ENCODE measurements at regions not wholly inside any gene's neighbourhood (a gene's known extent, or its start where the extent isn't known, plus 50 kb on each side); places are given as distances from the start of the nearest gene placed in this dataset.

DNA sequence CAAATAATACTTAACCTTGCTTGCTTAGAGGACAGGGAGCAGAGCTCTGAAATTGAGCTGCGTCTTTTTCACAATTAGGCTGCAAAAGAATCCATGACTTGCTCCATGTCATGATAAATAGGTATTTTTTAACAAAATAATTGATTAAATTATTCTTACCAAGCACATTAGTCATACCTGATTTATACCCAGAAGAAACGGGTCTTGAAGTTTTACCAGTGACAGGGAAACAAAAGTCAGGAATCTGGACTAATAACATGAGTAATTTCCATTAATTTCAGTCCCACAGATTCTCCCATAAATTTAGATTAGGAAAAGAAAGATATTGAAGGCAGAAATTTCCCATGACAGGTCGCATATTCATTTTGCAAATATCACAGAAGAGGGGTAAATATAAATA lies 85.0 kb upstream of the BMP5 start:
- DNase-seq: no peak

DNA sequence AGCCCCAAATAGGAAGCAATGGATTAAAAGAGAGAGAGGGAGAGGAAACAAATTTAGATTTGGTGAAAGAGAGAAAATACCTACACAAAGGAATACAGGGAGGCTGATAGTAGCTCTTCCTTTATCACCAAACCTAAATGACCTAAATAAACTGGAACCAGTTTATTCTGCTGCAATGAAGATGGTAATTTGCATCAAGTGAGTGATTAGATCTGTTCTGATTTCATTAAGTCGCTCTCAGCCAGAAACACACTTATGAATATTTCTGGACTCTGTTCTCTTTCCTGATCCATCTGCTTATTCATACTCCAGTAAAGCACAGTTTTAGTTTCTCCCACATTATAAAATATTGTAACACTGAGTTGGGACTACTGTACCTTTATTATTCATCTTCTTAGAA lies 83.4 kb upstream of the BMP5 start:
- Mint-ChIP-seq H3K4me3 (no peak overlapping the region), H3K4me1 (ENCODE audit: low read depth) (peaks cover 6% of the 10 kb centered on the region), H3K9me3 (no peaks in the 10 kb centered on the region), H3K27me3 (ENCODE audit: insufficient read depth) (peaks cover 3% of the 10 kb centered on the region; the same call in 1 of the 2 replicates), H3K27ac (no peak overlapping the region), H3K36me3 (ENCODE audit: low read depth) (no peaks in the 10 kb centered on the region)
- no peak for DNase-seq
- TF ChIP-seq, protein P1, sequence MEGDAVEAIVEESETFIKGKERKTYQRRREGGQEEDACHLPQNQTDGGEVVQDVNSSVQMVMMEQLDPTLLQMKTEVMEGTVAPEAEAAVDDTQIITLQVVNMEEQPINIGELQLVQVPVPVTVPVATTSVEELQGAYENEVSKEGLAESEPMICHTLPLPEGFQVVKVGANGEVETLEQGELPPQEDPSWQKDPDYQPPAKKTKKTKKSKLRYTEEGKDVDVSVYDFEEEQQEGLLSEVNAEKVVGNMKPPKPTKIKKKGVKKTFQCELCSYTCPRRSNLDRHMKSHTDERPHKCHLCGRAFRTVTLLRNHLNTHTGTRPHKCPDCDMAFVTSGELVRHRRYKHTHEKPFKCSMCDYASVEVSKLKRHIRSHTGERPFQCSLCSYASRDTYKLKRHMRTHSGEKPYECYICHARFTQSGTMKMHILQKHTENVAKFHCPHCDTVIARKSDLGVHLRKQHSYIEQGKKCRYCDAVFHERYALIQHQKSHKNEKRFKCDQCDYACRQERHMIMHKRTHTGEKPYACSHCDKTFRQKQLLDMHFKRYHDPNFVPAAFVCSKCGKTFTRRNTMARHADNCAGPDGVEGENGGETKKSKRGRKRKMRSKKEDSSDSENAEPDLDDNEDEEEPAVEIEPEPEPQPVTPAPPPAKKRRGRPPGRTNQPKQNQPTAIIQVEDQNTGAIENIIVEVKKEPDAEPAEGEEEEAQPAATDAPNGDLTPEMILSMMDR (IDR thresholded peaks at IDR 0.05): no peak

More for the DNA sequence above, 85.0 kb upstream of the BMP5 start:
- Mint-ChIP-seq H3K27me3 (ENCODE audit: insufficient read depth) (peaks cover 9% of the 10 kb centered on the region), H3K27ac (no peak overlapping the region), H3K9me3 (no peaks in the 10 kb centered on the region), H3K4me1 (ENCODE audit: low read depth) (peaks cover 6% of the 10 kb centered on the region), H3K4me3 (no peak overlapping the region), H3K36me3 (ENCODE audit: low read depth) (no peaks in the 10 kb centered on the region)
- TF ChIP-seq, protein P1 (IDR thresholded peaks at IDR 0.05): no peak

- peaks cover 3% of the 10 kb centered on the region; the same call in 1 of the 2 replicates for H3K27me3 Mint-ChIP-seq (ENCODE audit: insufficient read depth)
- H3K9me3 Mint-ChIP-seq: no peaks in the 10 kb centered on the region
- no peak overlapping the region for H3K27ac Mint-ChIP-seq
- peaks cover 6% of the 10 kb centered on the region for H3K4me1 Mint-ChIP-seq (ENCODE audit: low read depth)
- no peak overlapping the region for H3K4me3 Mint-ChIP-seq
- peak; percentile 7 for DNase-seq
- TF ChIP-seq, protein P1 (IDR thresholded peaks at IDR 0.05): no peak
- H3K36me3 Mint-ChIP-seq (ENCODE audit: low read depth): no peaks in the 10 kb centered on the region
Measured at GRCh38 chr6:55957961-55958422, 82.6 kb upstream of the BMP5 start.

DNA sequence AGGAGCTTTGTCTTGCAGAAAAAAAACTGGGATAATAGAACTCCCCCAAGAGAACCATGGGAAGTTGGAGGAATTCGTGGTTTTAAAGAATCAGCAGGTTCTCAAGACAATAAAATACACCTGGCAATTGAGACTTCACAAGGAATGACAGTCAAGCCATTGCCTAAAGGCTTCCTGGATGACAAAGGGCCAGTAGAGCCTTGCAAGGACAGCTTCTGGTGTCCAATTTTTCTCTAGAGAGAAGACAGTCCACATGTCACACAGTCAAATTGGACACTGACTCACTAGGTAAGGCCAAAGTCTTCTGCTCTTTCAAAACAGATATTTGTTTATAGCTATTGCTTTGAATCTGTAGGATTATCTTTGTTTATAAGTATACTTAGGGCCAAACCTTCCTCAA lies 80.3 kb upstream of the BMP5 start:
- H3K27me3 Mint-ChIP-seq (ENCODE audit: insufficient read depth): peaks cover 3% of the 10 kb centered on the region
- no peaks in the 10 kb centered on the region for H3K36me3 Mint-ChIP-seq (ENCODE audit: low read depth)
- H3K4me1 Mint-ChIP-seq (ENCODE audit: low read depth): peaks cover 6% of the 10 kb centered on the region
- H3K27ac Mint-ChIP-seq: no peak overlapping the region
- H3K4me3 Mint-ChIP-seq: no peak overlapping the region
- DNase-seq: no peak
- TF ChIP-seq, protein P1 (IDR thresholded peaks at IDR 0.05): no peak
- H3K9me3 Mint-ChIP-seq: no peaks in the 10 kb centered on the region

DNA sequence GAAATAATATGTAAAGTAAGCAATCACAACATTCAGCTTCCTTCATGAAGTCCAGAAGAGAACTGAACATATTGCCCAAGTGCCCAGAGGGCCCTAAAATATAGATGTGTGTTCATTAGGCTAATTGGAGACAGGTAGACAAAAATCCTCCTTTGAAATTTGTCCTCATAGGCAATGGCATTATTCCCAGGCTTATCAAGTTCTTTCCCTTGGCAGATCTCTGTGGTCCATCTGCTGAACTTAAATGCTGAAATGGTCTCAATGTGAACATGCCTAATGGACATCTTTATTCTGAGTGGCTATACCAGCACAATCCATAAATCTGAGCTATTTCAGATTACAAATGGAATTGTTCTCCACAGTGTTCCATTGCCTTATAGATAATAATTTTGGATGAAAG lies 79.0 kb upstream of the BMP5 start:
- no peak overlapping the region for H3K27ac Mint-ChIP-seq
- TF ChIP-seq, protein P1 (IDR thresholded peaks at IDR 0.05): no peak
- H3K4me1 Mint-ChIP-seq (ENCODE audit: low read depth): peaks cover 6% of the 10 kb centered on the region
- H3K4me3 Mint-ChIP-seq: no peak overlapping the region
- H3K27me3 Mint-ChIP-seq (ENCODE audit: insufficient read depth): peaks cover 3% of the 10 kb centered on the region
- no peaks in the 10 kb centered on the region for H3K9me3 Mint-ChIP-seq
- no peak for DNase-seq
- H3K36me3 Mint-ChIP-seq (ENCODE audit: low read depth): no peaks in the 10 kb centered on the region

DNA sequence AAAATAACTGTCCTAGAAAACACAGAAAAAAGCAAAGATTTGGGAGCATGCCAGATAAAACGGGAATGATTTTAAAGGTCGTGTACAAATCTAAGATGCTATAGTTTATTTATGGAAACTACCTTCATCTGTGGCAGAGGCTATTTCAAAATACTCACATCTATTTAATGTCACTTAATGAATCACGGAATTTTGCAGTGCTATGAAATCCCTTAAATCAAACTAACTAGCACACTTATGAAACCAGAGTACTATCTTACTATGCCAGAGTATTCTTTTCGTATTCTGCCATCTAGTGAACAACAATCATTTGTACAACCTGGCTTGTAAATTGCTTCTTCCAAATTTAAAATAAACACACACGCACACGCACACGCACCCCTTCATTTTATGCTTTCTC lies 77.9 kb upstream of the BMP5 start:
- DNase-seq: peak; percentile 43
- H3K4me3 Mint-ChIP-seq: no peak overlapping the region
- H3K4me1 Mint-ChIP-seq (ENCODE audit: low read depth): peaks cover 6% of the 10 kb centered on the region
- no peaks in the 10 kb centered on the region for H3K9me3 Mint-ChIP-seq
- no peak overlapping the region for H3K27ac Mint-ChIP-seq
- H3K27me3 Mint-ChIP-seq (ENCODE audit: insufficient read depth): peaks cover 3% of the 10 kb centered on the region
- TF ChIP-seq, protein P1 (IDR thresholded peaks at IDR 0.05): peak; percentile 72
- no peaks in the 10 kb centered on the region for H3K36me3 Mint-ChIP-seq (ENCODE audit: low read depth)
